ENCODE measurements at regions not wholly inside any gene's neighbourhood (a gene's known extent, or its start where the extent isn't known, plus 50 kb on each side); places are given as distances from the start of the nearest gene placed in this dataset.

DNA sequence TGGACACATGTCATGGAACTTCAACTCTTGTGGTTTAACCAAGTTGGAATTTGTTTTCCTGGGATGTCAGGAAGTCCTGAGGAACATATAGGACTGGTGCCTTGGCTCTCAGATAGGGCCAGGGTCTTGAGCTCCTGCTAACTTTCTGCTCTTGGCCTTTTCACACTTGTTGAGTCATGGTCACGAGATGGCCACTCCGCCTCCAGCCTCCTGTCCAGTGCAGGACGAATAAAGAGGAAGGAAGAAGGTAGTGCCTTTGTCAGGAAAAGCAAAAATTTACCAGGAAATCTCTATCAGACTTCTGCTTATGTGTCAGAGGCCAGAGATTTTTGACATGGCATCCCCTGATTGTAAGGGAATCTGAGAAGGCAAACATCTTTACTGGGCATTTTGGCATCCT lies 89.1 kb upstream of the ARHGAP20 start:
- Histone ChIP-seq H3K27me3 (replicated peaks; ENCODE audit: control insufficient read depth, insufficient read depth, low read length) (no peaks in the 10 kb centered on the region), H3K4me3 (replicated peaks; ENCODE audit: low read depth, low read length) (no peak overlapping the region), H3K36me3 (ENCODE audit: control insufficient read depth, insufficient read depth, low read length) (no peaks in the 10 kb centered on the region)
- TF ChIP-seq, protein P1, sequence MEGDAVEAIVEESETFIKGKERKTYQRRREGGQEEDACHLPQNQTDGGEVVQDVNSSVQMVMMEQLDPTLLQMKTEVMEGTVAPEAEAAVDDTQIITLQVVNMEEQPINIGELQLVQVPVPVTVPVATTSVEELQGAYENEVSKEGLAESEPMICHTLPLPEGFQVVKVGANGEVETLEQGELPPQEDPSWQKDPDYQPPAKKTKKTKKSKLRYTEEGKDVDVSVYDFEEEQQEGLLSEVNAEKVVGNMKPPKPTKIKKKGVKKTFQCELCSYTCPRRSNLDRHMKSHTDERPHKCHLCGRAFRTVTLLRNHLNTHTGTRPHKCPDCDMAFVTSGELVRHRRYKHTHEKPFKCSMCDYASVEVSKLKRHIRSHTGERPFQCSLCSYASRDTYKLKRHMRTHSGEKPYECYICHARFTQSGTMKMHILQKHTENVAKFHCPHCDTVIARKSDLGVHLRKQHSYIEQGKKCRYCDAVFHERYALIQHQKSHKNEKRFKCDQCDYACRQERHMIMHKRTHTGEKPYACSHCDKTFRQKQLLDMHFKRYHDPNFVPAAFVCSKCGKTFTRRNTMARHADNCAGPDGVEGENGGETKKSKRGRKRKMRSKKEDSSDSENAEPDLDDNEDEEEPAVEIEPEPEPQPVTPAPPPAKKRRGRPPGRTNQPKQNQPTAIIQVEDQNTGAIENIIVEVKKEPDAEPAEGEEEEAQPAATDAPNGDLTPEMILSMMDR (IDR thresholded peaks at IDR 0.05; ENCODE audit: insufficient read depth, low read length, poor library complexity, severe bottlenecking) = no peak
- no peak for DNase-seq (ENCODE audit: extremely low read depth, insufficient read length)

DNA sequence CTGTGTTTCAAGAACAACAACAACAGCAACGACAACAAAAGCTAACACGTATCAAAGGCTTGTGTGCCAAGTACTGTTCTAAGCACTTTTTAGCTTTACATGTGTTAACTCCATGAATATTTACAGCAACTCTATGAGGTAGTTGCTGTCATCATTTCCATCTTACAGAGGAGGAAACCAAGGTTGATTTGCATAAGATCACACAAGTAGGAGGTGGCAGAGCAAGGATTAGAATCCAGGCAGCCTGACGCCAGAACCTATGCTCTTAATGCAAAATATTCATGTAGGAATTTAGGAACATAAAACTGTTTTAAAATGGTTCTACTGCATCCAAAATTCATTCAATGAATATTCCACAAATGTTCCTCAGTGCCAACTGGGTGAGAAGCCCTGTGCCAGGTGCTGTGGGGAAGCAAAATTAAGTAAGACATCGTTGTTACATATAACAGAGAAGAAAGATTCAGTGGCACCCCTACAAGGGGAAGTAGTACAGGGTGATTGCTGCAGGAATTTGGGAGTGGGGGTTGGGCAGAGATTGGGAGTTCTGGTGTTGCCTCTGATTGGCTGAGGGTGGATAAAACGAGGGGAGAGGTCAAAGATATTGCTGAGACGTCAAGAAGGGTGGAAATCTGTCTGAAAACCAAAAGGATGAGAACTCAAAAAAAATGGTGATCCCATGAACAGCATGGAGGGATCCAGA lies 86.1 kb upstream of the ARHGAP20 start:
- no peak for DNase-seq (ENCODE audit: extremely low read depth, insufficient read length)
- no peaks in the 10 kb centered on the region for H3K27me3 ChIP-seq (replicated peaks; ENCODE audit: control insufficient read depth, insufficient read depth, low read length)
- TF ChIP-seq, protein P1 (IDR thresholded peaks at IDR 0.05; ENCODE audit: insufficient read depth, low read length, poor library complexity, severe bottlenecking) = no peak
- no peaks in the 10 kb centered on the region for H3K36me3 ChIP-seq (ENCODE audit: control insufficient read depth, insufficient read depth, low read length)
- H3K4me3 ChIP-seq (replicated peaks; ENCODE audit: low read depth, low read length) = no peak overlapping the region

DNA sequence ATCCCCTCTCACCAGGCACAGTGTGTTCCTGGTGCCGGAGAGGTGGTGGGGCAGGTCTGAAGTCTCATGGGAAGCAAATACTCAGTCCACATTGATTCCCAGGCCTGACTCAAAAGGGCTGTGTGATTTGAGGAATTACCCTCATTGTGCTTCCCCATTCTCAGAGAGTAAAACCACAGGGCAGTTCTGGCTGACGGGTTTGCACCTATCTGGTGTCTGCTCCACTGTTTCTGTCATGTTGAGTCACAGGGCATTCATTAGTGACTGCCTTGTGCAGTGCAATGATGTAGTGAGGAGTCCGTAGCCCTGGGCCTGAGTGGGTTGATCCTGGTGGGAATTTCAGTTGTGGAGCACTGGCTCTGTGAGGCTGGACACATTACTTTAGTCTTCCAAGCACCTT lies 85.2 kb upstream of the ARHGAP20 start:
- H3K36me3 ChIP-seq (ENCODE audit: control insufficient read depth, insufficient read depth, low read length) = no peaks in the 10 kb centered on the region
- DNase-seq (ENCODE audit: extremely low read depth, insufficient read length) = peak; percentile 35
- no peaks in the 10 kb centered on the region for H3K27me3 ChIP-seq (replicated peaks; ENCODE audit: control insufficient read depth, insufficient read depth, low read length)
- H3K4me3 ChIP-seq (replicated peaks; ENCODE audit: low read depth, low read length) = no peak overlapping the region
- TF ChIP-seq, protein P1 (IDR thresholded peaks at IDR 0.05; ENCODE audit: insufficient read depth, low read length, poor library complexity, severe bottlenecking) = no peak

DNA sequence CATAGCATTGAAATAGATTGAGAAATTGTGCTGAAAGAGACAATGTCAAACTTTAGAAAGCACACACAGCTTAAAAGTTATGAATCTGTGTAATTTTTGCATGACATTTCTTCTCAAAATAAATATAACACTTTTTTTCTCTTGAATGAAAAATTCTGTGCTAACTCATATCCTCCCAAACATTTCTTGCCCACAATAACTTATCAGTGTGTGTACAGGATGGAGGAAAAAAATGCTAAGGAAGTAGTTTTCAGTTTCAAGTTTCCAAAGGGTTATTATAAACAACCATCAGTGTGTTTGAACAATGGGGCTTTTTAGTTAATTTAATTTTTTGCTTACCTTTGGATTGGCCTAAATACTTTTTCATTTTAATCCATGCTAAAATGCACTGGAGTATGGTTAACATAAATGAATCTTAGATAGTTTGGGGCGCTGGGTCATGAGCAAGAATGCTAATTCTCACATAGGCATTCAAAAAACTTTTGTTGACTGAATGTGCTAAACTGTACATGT lies 82.9 kb upstream of the ARHGAP20 start:
- no peak overlapping the region for H3K4me3 ChIP-seq (replicated peaks; ENCODE audit: low read depth, low read length)
- no peaks in the 10 kb centered on the region for H3K27me3 ChIP-seq (replicated peaks; ENCODE audit: control insufficient read depth, insufficient read depth, low read length)
- TF ChIP-seq, protein P1 (IDR thresholded peaks at IDR 0.05; ENCODE audit: insufficient read depth, low read length, poor library complexity, severe bottlenecking) = no peak
- no peak for DNase-seq (ENCODE audit: extremely low read depth, insufficient read length)
- H3K36me3 ChIP-seq (ENCODE audit: control insufficient read depth, insufficient read depth, low read length) = no peaks in the 10 kb centered on the region

DNA sequence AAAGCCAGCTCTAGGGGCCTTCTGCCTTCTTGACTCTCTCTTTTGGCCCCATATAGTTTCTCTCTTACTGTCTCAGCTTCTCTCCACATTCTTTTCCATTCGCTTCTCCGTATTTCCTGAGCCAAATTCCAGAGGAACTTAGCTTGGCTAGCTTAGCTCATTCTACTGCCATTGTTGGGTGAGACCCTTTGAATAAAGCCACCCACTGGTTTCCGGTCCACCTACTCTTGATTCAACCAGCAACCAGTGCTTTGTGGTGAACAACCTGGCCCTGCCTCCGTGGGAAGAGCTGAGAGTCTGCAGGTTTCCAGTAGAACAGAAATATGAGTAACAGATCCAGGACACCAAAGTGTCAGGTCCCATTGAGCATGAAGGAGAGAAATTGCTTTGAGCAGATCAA lies 81.3 kb upstream of the ARHGAP20 start:
- no peak for DNase-seq (ENCODE audit: extremely low read depth, insufficient read length)
- TF ChIP-seq, protein P1 (IDR thresholded peaks at IDR 0.05; ENCODE audit: insufficient read depth, low read length, poor library complexity, severe bottlenecking) = no peak

More for the DNA sequence above, 81.3 kb upstream of the ARHGAP20 start:
- H3K36me3 ChIP-seq (ENCODE audit: control insufficient read depth, insufficient read depth, low read length) = no peaks in the 10 kb centered on the region
- no peak overlapping the region for H3K4me3 ChIP-seq (replicated peaks; ENCODE audit: low read depth, low read length)
- H3K27me3 ChIP-seq (replicated peaks; ENCODE audit: control insufficient read depth, insufficient read depth, low read length) = no peaks in the 10 kb centered on the region
